Neural cell (in vitro differentiated cells): ENCODE measurements at regions not wholly inside any gene's neighbourhood (a gene's known extent, or its start where the extent isn't known, plus 50 kb on each side); places are given as distances from the start of the nearest gene placed in this dataset.

ENCODE experiments used
- CTCF ChIP-seq: fragments of 450-650 bp; IDR thresholded peaks from 2 replicates; pipeline ENCODE4 v1.5.1; 2014; ENCODE audit warnings: antibody characterized with exemption, mild to moderate bottlenecking, moderate library complexity; ENCODE audit not compliant: poor library complexity, severe bottlenecking
- EP300 ChIP-seq: fragments of 450-650 bp; conservative IDR thresholded peaks from 2 replicates; pipeline ENCODE4 v1.6.1; 2014; ENCODE audit warnings: antibody characterized with exemption, mild to moderate bottlenecking, moderate library complexity; ENCODE audit not compliant: poor library complexity, severe bottlenecking
- EZH2 ChIP-seq: fragments of 200-600, 300-800 bp; shearing (Covaris generic), sonication (generic); IDR thresholded peaks from 2 replicates; pipeline ENCODE4 v1.6.1; 2014; ENCODE audit warnings: antibody characterized with exemption, low read length, borderline replicate concordance, mild to moderate bottlenecking; ENCODE audit not compliant: insufficient read depth, poor library complexity, severe bottlenecking
- MXI1 ChIP-seq: fragments of 450-650 bp; conservative IDR thresholded peaks from 2 replicates; pipeline ENCODE4 v1.6.1; 2014; ENCODE audit warnings: antibody characterized with exemption, mild to moderate bottlenecking; ENCODE audit not compliant: poor library complexity, severe bottlenecking
- POLR2AphosphoS5 ChIP-seq: IDR thresholded peaks from 2 replicates; pipeline ENCODE4 v1.6.1; 2012
- RAD21 ChIP-seq: fragments of 450-650 bp; conservative IDR thresholded peaks from 2 replicates; pipeline ENCODE4 v1.6.1; 2014; ENCODE audit warnings: antibody characterized with exemption, mild to moderate bottlenecking, moderate library complexity
- SMC3 ChIP-seq: fragments of 450-650 bp; conservative IDR thresholded peaks from 2 replicates; pipeline ENCODE4 v1.6.1; 2014; ENCODE audit warnings: antibody characterized with exemption, mild to moderate bottlenecking, moderate library complexity; ENCODE audit not compliant: poor library complexity
- TAF1 ChIP-seq: IDR thresholded peaks from 2 replicates; pipeline ENCODE4 v1.6.1; 2012; ENCODE audit warnings: low read depth

DNA sequence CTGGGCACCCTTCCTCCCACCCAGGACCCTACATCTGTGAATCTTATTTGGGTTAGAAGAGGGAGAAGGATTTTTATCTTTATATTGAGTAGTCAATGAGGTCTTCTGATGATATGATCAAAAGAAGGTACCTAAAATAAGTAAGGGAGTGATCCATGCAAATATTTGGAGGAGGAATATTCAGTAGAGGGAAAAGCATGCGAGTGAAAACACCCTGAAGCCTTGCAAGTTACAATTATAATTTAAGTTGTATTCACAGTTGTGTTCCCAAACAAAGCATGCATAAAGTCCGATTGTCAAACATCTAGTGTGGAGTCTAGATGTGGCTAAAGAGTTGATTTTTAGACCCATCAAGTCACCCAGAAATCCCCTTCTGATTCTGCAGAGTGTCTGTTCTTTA is 530.2 kb upstream of the ZEB2 start:
- TF ChIP-seq EZH2 (no peak), CTCF (no peak), POLR2AphosphoS5 (no peak), RAD21 (no peak), MXI1 (no peak), TAF1 (no peak), EP300 (no peak), SMC3 (no peak)
